ENCODE measurements at regions not wholly inside any gene's neighbourhood (a gene's known extent, or its start where the extent isn't known, plus 50 kb on each side); places are given as distances from the start of the nearest gene placed in this dataset.
"Not testable (repeated sequence)": the region's sequence is repeated elsewhere in the genome, so short reads cannot be mapped to it uniquely, and the experiment has no call there.

GRCh38 chr14:99995700-99996356 lies 69.4 kb upstream of the EVL start:
- peak; percentile 32 for DNase-seq (ENCODE audit: low read depth)

- no peak for DNase-seq (ENCODE audit: low read depth)
Measured at GRCh38 chr14:99996951-99997571, 68.2 kb upstream of the EVL start.

GRCh38 chr14:100000398-100000797 lies 64.8 kb upstream of the EVL start:
- not testable (repeated sequence) for DNase-seq (ENCODE audit: low read depth)

- DNase-seq (ENCODE audit: low read depth): no peak
Measured at GRCh38 chr14:100004392-100004791, 60.8 kb upstream of the EVL start.

GRCh38 chr14:100007254-100007653 lies 58.0 kb upstream of the EVL start:
- DNase-seq (ENCODE audit: low read depth): no peak

- not testable (repeated sequence) for DNase-seq (ENCODE audit: low read depth)
Measured at GRCh38 chr14:100009802-100010201, 55.4 kb upstream of the EVL start.

- no peak for DNase-seq (ENCODE audit: low read depth)
Measured at GRCh38 chr14:100010679-100011078, 54.5 kb upstream of the EVL start.

GRCh38 chr14:100011628-100012325 lies 53.4 kb upstream of the EVL start:
- DNase-seq (ENCODE audit: low read depth): no peak

- no peak for DNase-seq (ENCODE audit: low read depth)
Measured at GRCh38 chr14:100012478-100013327, 52.5 kb upstream of the EVL start.

- DNase-seq (ENCODE audit: low read depth): no peak
Measured at GRCh38 chr14:100015251-100015655, 50.0 kb upstream of the EVL start.
